ENCODE measurements at regions not wholly inside any gene's neighbourhood (a gene's known extent, or its start where the extent isn't known, plus 50 kb on each side); places are given as distances from the start of the nearest gene placed in this dataset.

- Histone ChIP-seq H3K36me3 (no peaks in the 10 kb centered on the region), H3K9me3 (no peaks in the 10 kb centered on the region), H3K27me3 (no peaks in the 10 kb centered on the region), H3K4me1 (ENCODE audit: insufficient read depth) (peaks cover 3% of the 10 kb centered on the region), H3K4me3 (no peak overlapping the region), H3K27ac (no peak overlapping the region)
- DNase-seq = no peak
- no peak for TF ChIP-seq POLR2A (IDR thresholded peaks at IDR 0.05)
- TF ChIP-seq CTCF (IDR thresholded peaks at IDR 0.05) = no peak
- no peak for TF ChIP-seq EP300 (IDR thresholded peaks at IDR 0.05)
- 92 to 94% (median 93%) methylated on average over 2 of the region's 2 CpGs for WGBS, 3 donors
- intact Hi-C loops (cut with DNase I) = no loop called here
These were observed 109.1 kb upstream of the FSCB start for GRCh38 chr14:44616204-44616603.

GRCh38 chr14:44613061-44613712 is 106.1 kb upstream of the FSCB start:
- Histone ChIP-seq H3K27ac (no peak overlapping the region), H3K4me3 (no peak overlapping the region), H3K27me3 (no peaks in the 10 kb centered on the region), H3K9me3 (no peaks in the 10 kb centered on the region), H3K36me3 (no peaks in the 10 kb centered on the region), H3K4me1 (ENCODE audit: insufficient read depth) (no peaks in the 10 kb centered on the region)
- WGBS, 3 donors = 80 to 89% (median 85%) methylated on average over 5 of the region's 5 CpGs
- no peak for DNase-seq
- TF ChIP-seq EP300 (IDR thresholded peaks at IDR 0.05) = no peak
- TF ChIP-seq POLR2A (IDR thresholded peaks at IDR 0.05) = no peak
- no peak for TF ChIP-seq CTCF (IDR thresholded peaks at IDR 0.05)
- intact Hi-C loops (cut with DNase I) = no loop called here

GRCh38 chr14:44612002-44612401 is 104.9 kb upstream of the FSCB start:
- Histone ChIP-seq H3K27ac (no peak overlapping the region), H3K27me3 (no peaks in the 10 kb centered on the region), H3K4me1 (ENCODE audit: insufficient read depth) (no peaks in the 10 kb centered on the region), H3K9me3 (no peaks in the 10 kb centered on the region), H3K4me3 (no peak overlapping the region), H3K36me3 (no peaks in the 10 kb centered on the region)
- 71 to 97% (median 75%) methylated on average over 4 of the region's 4 CpGs for WGBS, 3 donors
- no peak for DNase-seq
- TF ChIP-seq EP300 (IDR thresholded peaks at IDR 0.05) = no peak
- no peak for TF ChIP-seq CTCF (IDR thresholded peaks at IDR 0.05)
- TF ChIP-seq POLR2A (IDR thresholded peaks at IDR 0.05) = no peak
- intact Hi-C loops (cut with DNase I) = no loop called here

GRCh38 chr14:44609876-44610510 is 102.9 kb upstream of the FSCB start:
- Histone ChIP-seq H3K4me1 (ENCODE audit: insufficient read depth) (no peaks in the 10 kb centered on the region), H3K27me3 (no peaks in the 10 kb centered on the region), H3K36me3 (no peaks in the 10 kb centered on the region), H3K4me3 (no peak overlapping the region), H3K27ac (no peak overlapping the region), H3K9me3 (no peaks in the 10 kb centered on the region)
- WGBS, 3 donors = 77 to 84% (median 84%) methylated on average over 5 of the region's 5 CpGs
- TF ChIP-seq EP300 (IDR thresholded peaks at IDR 0.05) = no peak
- no peak for DNase-seq
- intact Hi-C loops (cut with DNase I) = no loop called here

GRCh38 chr14:44609201-44609600 is 102.1 kb upstream of the FSCB start:
- Histone ChIP-seq H3K27me3 (no peaks in the 10 kb centered on the region), H3K36me3 (no peaks in the 10 kb centered on the region), H3K4me1 (ENCODE audit: insufficient read depth) (no peaks in the 10 kb centered on the region), H3K4me3 (no peak overlapping the region), H3K9me3 (no peaks in the 10 kb centered on the region), H3K27ac (no peak overlapping the region)
- no peak for DNase-seq
- intact Hi-C loops (cut with DNase I) = no loop called here
- no peak for TF ChIP-seq EP300 (IDR thresholded peaks at IDR 0.05)
- no peak for TF ChIP-seq CTCF (IDR thresholded peaks at IDR 0.05)
- WGBS, 3 donors = 48 to 60% (median 54%) methylated on average over 1 of the region's 1 CpG

All from ovary (tissue), 7 donors.